ENCODE measurements at regions not wholly inside any gene's neighbourhood (a gene's known extent, or its start where the extent isn't known, plus 50 kb on each side); places are given as distances from the start of the nearest gene placed in this dataset.

GRCh38 chr22:22362936-22363335, 118.3 kb downstream of the VPREB1 start:
- no peak overlapping the region for H3K9ac ChIP-seq (ENCODE audit: low read depth in 1 of 2, low read length in 2 of 2)
- H3K4me3 ChIP-seq (ENCODE audit: low read depth in 1 of 3, low read length in 3 of 3) = no peak overlapping the region
- H3K9me3 ChIP-seq (ENCODE audit: control insufficient read depth in 4 of 4, low read length in 3 of 4) = no peaks in the 10 kb centered on the region
- H3K4me1 ChIP-seq (ENCODE audit: control insufficient read depth in 4 of 4, insufficient read depth in 4 of 4, low read length in 3 of 4) = no peaks in the 10 kb centered on the region
- TF ChIP-seq FOXA2 (IDR thresholded peaks at IDR 0.05) = no peak
- TF ChIP-seq EGR1 (IDR thresholded peaks at IDR 0.05; ENCODE audit: low read depth in 2 of 2) = no peak
- no peak for TF ChIP-seq CTCF (IDR thresholded peaks at IDR 0.05; ENCODE audit: low read depth, low read length, missing input control)
- no peak for TF ChIP-seq GABPA (IDR thresholded peaks at IDR 0.05 in 1 of 2, conservative IDR thresholded peaks at IDR 0.05 in 1 of 2)
- TF ChIP-seq SP1 (IDR thresholded peaks at IDR 0.05) = no peak
- TF ChIP-seq ATF3 (IDR thresholded peaks at IDR 0.05) = no peak
- TF ChIP-seq RXRA (IDR thresholded peaks at IDR 0.05) = no peak
- no peak for TF ChIP-seq MAX (IDR thresholded peaks at IDR 0.05)
- TF ChIP-seq TAF1 (conservative IDR thresholded peaks at IDR 0.05) = no peak
- TF ChIP-seq REST (IDR thresholded peaks at IDR 0.05) = no peak
- TF ChIP-seq JUND (IDR thresholded peaks at IDR 0.05) = no peak
- TF ChIP-seq ZBTB33 (IDR thresholded peaks at IDR 0.05) = no peak
- no peak for TF ChIP-seq RAD21 (IDR thresholded peaks at IDR 0.05)
- no peak for TF ChIP-seq HNF4G (IDR thresholded peaks at IDR 0.05)
- no peak for TF ChIP-seq NR2F2 (IDR thresholded peaks at IDR 0.05)
- TF ChIP-seq YY1 (IDR thresholded peaks at IDR 0.05) = no peak
- no peak for TF ChIP-seq HNF4A (conservative IDR thresholded peaks at IDR 0.05)
- no peak for TF ChIP-seq FOXA1 (IDR thresholded peaks at IDR 0.05)
- no peaks in the 10 kb centered on the region for H3K27me3 ChIP-seq (ENCODE audit: control insufficient read depth in 4 of 4, insufficient read depth in 4 of 4, low read length in 3 of 4)
- no peak for DNase-seq (ENCODE audit: low spot score)
- no peak overlapping the region for H3K27ac ChIP-seq (ENCODE audit: low read depth in 1 of 2, low read length in 2 of 2)
- no peaks in the 10 kb centered on the region for H3K36me3 ChIP-seq (ENCODE audit: control insufficient read depth in 4 of 4, insufficient read depth in 3 of 4, low read depth in 1 of 4, low read length in 3 of 4)
- WGBS = 64% methylated on average over 6 of the region's 6 CpGs

GRCh38 chr22:22364207-22364606, 119.6 kb downstream of the VPREB1 start:
- DNase-seq (ENCODE audit: low spot score) = no peak
- H3K27me3 ChIP-seq (ENCODE audit: control insufficient read depth in 4 of 4, insufficient read depth in 4 of 4, low read length in 3 of 4) = no peaks in the 10 kb centered on the region
- H3K9ac ChIP-seq (ENCODE audit: low read depth in 1 of 2, low read length in 2 of 2) = no peak overlapping the region
- H3K36me3 ChIP-seq (ENCODE audit: control insufficient read depth in 4 of 4, insufficient read depth in 3 of 4, low read depth in 1 of 4, low read length in 3 of 4) = no peaks in the 10 kb centered on the region
- H3K4me3 ChIP-seq (ENCODE audit: low read depth in 1 of 3, low read length in 3 of 3) = no peak overlapping the region
- H3K4me1 ChIP-seq (ENCODE audit: control insufficient read depth in 4 of 4, insufficient read depth in 4 of 4, low read length in 3 of 4) = no peaks in the 10 kb centered on the region
- no peak overlapping the region for H3K27ac ChIP-seq (ENCODE audit: low read depth in 1 of 2, low read length in 2 of 2)
- TF ChIP-seq NR2F2 (IDR thresholded peaks at IDR 0.05) (no peak), EGR1 (IDR thresholded peaks at IDR 0.05; ENCODE audit: low read depth in 2 of 2) (no peak), REST (IDR thresholded peaks at IDR 0.05) (no peak), HNF4A (conservative IDR thresholded peaks at IDR 0.05) (no peak), FOXA2 (IDR thresholded peaks at IDR 0.05) (no peak), MAX (IDR thresholded peaks at IDR 0.05) (no peak), ATF3 (IDR thresholded peaks at IDR 0.05) (no peak), GABPA (IDR thresholded peaks at IDR 0.05 in 1 of 2, conservative IDR thresholded peaks at IDR 0.05 in 1 of 2) (no peak), YY1 (IDR thresholded peaks at IDR 0.05) (no peak), JUND (IDR thresholded peaks at IDR 0.05) (no peak)
- no peaks in the 10 kb centered on the region for H3K9me3 ChIP-seq (ENCODE audit: control insufficient read depth in 4 of 4, low read length in 3 of 4)
